Heart left ventricle (tissue), 16 donors: ENCODE measurements at regions not wholly inside any gene's neighbourhood (a gene's known extent, or its start where the extent isn't known, plus 50 kb on each side); places are given as distances from the start of the nearest gene placed in this dataset.

Experiments used
- ATAC-seq, 4 donors: fragments of 200-7000 bp; cut with Tn5 transposase; one replicate each; pipeline ENCODE4 v1.9.1; 2020 to 2022; ENCODE audit warnings: moderate library complexity in 4 of 4, mild to moderate bottlenecking in 3 of 4, moderate number of reproducible peaks in 1 of 4
- DNase-seq, 5 donors: peaks; one replicate each; pipeline ENCODE4 v3.0.0-alpha.2; 2020
- H3K27ac ChIP-seq, 12 donors: fragments of 200-600 bp; sonication (generic) in 4 of 12; one replicate each; pipeline versions ENCODE4 v1.5.0 to v1.8.0; 2016 to 2022; ENCODE audit warnings: mild to moderate bottlenecking in 2 of 12
- H3K27me3 ChIP-seq, 9 donors: fragments of 200-600 bp; sonication (generic) in 2 of 9; one replicate each; pipeline versions ENCODE4 v1.5.1 to v1.8.0; 2016 to 2022; ENCODE audit warnings: mild to moderate bottlenecking in 3 of 9
- H3K36me3 ChIP-seq, 9 donors: fragments of 200-600 bp; sonication (generic) in 2 of 9; one replicate each; pipeline versions ENCODE4 v1.5.0 to v1.8.0; 2018 to 2022; ENCODE audit warnings: mild to moderate bottlenecking in 2 of 9
- H3K4me1 ChIP-seq, 12 donors: fragments of 200-600 bp; sonication (generic) in 4 of 12; one replicate each; pipeline versions ENCODE4 v1.5.0 to v1.8.0; 2016 to 2022; ENCODE audit warnings: mild to moderate bottlenecking in 3 of 12
- H3K4me3 ChIP-seq, 12 donors: fragments of 200-600 bp; sonication (generic) in 4 of 12; one replicate each; pipeline versions ENCODE4 v1.5.0 to v1.8.0; 2017 to 2022; ENCODE audit warnings: mild to moderate bottlenecking in 9 of 12, moderate library complexity in 4 of 12
- H3K9me3 ChIP-seq, 12 donors: fragments of 200-600 bp; sonication (generic) in 4 of 12; one replicate each; pipeline versions ENCODE4 v1.5.0 to v1.8.0; 2016 to 2022; ENCODE audit warnings: mild to moderate bottlenecking in 1 of 12
- POLR2A ChIP-seq, 2 donors: fragments of 450-650 bp; IDR thresholded peaks; one replicate each; pipeline ENCODE4 v1.6.1; 2017; ENCODE audit warnings: antibody characterized with exemption in 2 of 2, mild to moderate bottlenecking in 2 of 2, moderate library complexity in 2 of 2
- WGBS, 4 donors: extraction: QIAGEN DNeasy Blood & Tissue Kit in 2 of 4; methylation state at CpG; one replicate each; pipeline versions ENCODE4 v1.1.5 to v1.1.7; 2013 to 2018; 5-methylcytosine and 5-hydroxymethylcytosine counted together
- intact Hi-C, 10 donors: fragments of 100-400 bp; cut with DNase I; formaldehyde crosslinking; loops; one replicate each; pipeline versions ENCODE4 v1.11.1 to v1.14.2; 2022
- TF ChIP-seq, protein P1 (sequence below), 12 donors: fragments of 200-600 bp; sonication (generic) in 4 of 12; IDR thresholded peaks; one replicate each; pipeline versions ENCODE4 v1.5.0 to v1.8.0; 2018 to 2022; ENCODE audit warnings: antibody characterized with exemption in 12 of 12, mild to moderate bottlenecking in 5 of 12
- donor health status: ischemic (EF 13 %, LVEDD 7.1; RV severe dilation, severe dysfunction).
- donor health status: healthy with polysubstance abuse.
- donor health status: DM: no; HTN: yes; CAD: no.
- donor health status: DM: no; HTN: no; CAD: no.
- donor health status: ischemic (EF 25% LVEDD 6.9; RV normal size, moderate dysfunction).
- donor health status: ischemic (EF 25% LVEDD 5.7; RV mildly dilated, moderate dysfunction).
- donor health status: healthy.
- donor health status: DM: yes; HTN: yes; CAD: no.
- donor health status: ischemic (EF 35%, LVEDD 5.7; RV mildly dilated, moderate dysfunction).
- donor health status: nonischemic (EF 11% LVEDD 7.7; RV severe dilation, severe dysfunction).
- donor health status: DM: yes; HTN: yes; CAD: no.
- donor health status: PGD.
- donor health status: ischemic (EF 29% LVEDD 5.4; RV normal size, mild dysfunction).
- donor health status: nonischemic (EF 23%, LVEDD 6.1; RV moderate dilation, normal function).

- ATAC-seq, result no peak
- WGBS, 4 donors, result 73 to 85% (median 74%) methylated on average over 10 of the region's 10 CpGs
- TF ChIP-seq, protein P1, sequence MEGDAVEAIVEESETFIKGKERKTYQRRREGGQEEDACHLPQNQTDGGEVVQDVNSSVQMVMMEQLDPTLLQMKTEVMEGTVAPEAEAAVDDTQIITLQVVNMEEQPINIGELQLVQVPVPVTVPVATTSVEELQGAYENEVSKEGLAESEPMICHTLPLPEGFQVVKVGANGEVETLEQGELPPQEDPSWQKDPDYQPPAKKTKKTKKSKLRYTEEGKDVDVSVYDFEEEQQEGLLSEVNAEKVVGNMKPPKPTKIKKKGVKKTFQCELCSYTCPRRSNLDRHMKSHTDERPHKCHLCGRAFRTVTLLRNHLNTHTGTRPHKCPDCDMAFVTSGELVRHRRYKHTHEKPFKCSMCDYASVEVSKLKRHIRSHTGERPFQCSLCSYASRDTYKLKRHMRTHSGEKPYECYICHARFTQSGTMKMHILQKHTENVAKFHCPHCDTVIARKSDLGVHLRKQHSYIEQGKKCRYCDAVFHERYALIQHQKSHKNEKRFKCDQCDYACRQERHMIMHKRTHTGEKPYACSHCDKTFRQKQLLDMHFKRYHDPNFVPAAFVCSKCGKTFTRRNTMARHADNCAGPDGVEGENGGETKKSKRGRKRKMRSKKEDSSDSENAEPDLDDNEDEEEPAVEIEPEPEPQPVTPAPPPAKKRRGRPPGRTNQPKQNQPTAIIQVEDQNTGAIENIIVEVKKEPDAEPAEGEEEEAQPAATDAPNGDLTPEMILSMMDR (IDR thresholded peaks at IDR 0.05), result no peak
- no peak for TF ChIP-seq POLR2A (IDR thresholded peaks at IDR 0.05)
Measured at GRCh38 chr17:14856176-14856575, 408.9 kb downstream of the PMP22 start.

DNA sequence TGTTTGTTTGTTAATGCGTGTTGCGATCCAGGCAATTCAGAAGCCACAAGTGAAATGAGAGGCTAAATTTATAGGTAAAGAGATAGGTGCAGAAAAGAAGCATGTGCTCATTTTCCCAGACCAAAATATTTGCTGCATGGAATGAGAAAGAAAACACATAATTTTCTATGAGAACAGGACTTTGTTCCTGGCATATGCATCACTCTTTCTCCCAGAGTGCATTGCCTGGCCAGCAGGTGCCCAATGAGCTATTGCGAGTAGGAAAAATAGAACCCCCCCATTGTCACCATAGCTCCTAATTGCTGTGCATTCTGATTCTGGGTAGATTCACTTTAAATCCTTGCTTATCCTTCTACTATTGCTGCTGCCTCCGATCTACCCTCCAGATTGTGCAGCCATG lies 410.4 kb downstream of the PMP22 start:
- no peak for DNase-seq
- H3K27me3 ChIP-seq, result no peaks in the 10 kb centered on the region
- H3K4me1 ChIP-seq, result no peaks in the 10 kb centered on the region
- TF ChIP-seq, protein P1 (IDR thresholded peaks at IDR 0.05), result no peak
- no peak for TF ChIP-seq POLR2A (IDR thresholded peaks at IDR 0.05)
- H3K36me3 ChIP-seq, result no peaks in the 10 kb centered on the region
- H3K9me3 ChIP-seq, result peaks cover 0 to 2% (median 0%) of the 10 kb centered on the region in 12 donors
- no peak overlapping the region for H3K27ac ChIP-seq
- intact Hi-C loops, result no loop called here
- ATAC-seq, result no peak
- H3K4me3 ChIP-seq, result no peak overlapping the region
- WGBS, 4 donors, result 89 to 95% (median 91%) methylated on average over 4 of the region's 4 CpGs

More at GRCh38 chr17:14856176-14856575, 408.9 kb downstream of the PMP22 start:
- no peaks in the 10 kb centered on the region for H3K36me3 ChIP-seq
- no peaks in the 10 kb centered on the region for H3K27me3 ChIP-seq
- H3K27ac ChIP-seq, result no peak overlapping the region
- H3K4me3 ChIP-seq, result no peak overlapping the region
- intact Hi-C loops, result no loop called here
- DNase-seq, result no peak
- H3K9me3 ChIP-seq, result peaks cover 0 to 2% (median 0%) of the 10 kb centered on the region in 12 donors
- no peaks in the 10 kb centered on the region for H3K4me1 ChIP-seq

DNA sequence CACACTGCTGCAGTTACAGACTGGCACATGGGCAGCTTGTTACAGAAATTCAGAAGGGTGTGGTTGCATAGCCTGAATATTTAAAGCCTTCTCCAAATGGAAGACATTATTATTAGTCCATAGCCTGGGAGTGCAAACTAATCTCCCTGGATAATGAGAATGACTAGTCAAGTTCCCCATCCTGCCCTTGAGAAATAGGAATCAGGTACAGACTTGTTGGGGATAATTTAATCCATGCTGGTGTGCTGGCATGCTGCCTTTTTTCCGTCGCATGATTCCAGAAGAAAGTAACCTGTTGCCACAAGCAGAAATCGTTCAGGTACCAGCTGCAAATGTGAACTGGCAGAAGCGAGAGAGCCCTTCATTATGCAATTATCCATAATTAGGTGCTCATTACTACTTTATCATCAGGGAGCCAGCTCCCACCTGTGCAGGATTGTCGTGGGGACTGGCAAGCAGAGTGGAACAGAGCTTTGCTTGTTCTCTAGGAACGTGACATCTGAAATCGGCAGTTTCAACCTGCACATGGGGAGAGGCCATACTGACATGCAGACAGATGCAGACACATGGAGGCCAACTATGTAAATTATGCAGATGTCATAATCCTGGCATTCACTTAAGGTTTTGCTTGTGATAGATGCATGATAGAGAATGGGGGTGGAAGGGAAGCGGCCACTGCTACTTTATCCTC lies 419.4 kb downstream of the PMP22 start:
- Histone ChIP-seq H3K27me3 (peaks cover 0 to 6% (median 0%) of the 10 kb centered on the region in 9 donors), H3K4me3 (no peak overlapping the region), H3K9me3 (peaks cover 0 to 6% (median 0%) of the 10 kb centered on the region in 12 donors), H3K36me3 (no peaks in the 10 kb centered on the region), H3K27ac (no peak overlapping the region), H3K4me1 (no peaks in the 10 kb centered on the region)
- DNase-seq (no peak), ATAC-seq (no peak)
- 47 to 59% (median 49%) methylated on average over 8 of the region's 8 CpGs for WGBS, 4 donors
- intact Hi-C loops, result no loop called here
- TF ChIP-seq, protein P1 (IDR thresholded peaks at IDR 0.05), result no peak
- no peak for TF ChIP-seq POLR2A (IDR thresholded peaks at IDR 0.05)

GRCh38 chr17:14843086-14843795 lies 421.9 kb downstream of the PMP22 start:
- WGBS, 4 donors, result 82 to 87% (median 83%) methylated on average over 8 of the region's 8 CpGs
- H3K27me3 ChIP-seq, result peaks cover 0 to 6% (median 0%) of the 10 kb centered on the region in 9 donors
- DNase-seq, result no peak
- no peaks in the 10 kb centered on the region for H3K9me3 ChIP-seq
- intact Hi-C loops, result no loop called here
- H3K27ac ChIP-seq, result no peak overlapping the region
- TF ChIP-seq, protein P1 (IDR thresholded peaks at IDR 0.05), result no peak
- no peak for TF ChIP-seq POLR2A (IDR thresholded peaks at IDR 0.05)
- H3K4me3 ChIP-seq, result no peak overlapping the region
- no peak for ATAC-seq
- no peaks in the 10 kb centered on the region for H3K4me1 ChIP-seq
- H3K36me3 ChIP-seq, result no peaks in the 10 kb centered on the region
